Vagina (tissue), 2 donors: ENCODE measurements at regions not wholly inside any gene's neighbourhood (a gene's known extent, or its start where the extent isn't known, plus 50 kb on each side); places are given as distances from the start of the nearest gene placed in this dataset.

Experiments
- CTCF ChIP-seq, 3 experiments: fragments of 450-650 bp in 2 of 3; fragments of 200-600 bp in 1 of 3; sonication (generic) in 1 of 3; IDR thresholded peaks; one replicate each; pipeline ENCODE4 v1.5.1; 2017 to 2019; ENCODE audit warnings: antibody characterized with exemption in 3 of 3, mild to moderate bottlenecking in 2 of 3, moderate library complexity in 2 of 3
- POLR2A ChIP-seq, 2 donors: fragments of 450-650 bp; IDR thresholded peaks; one replicate each; pipeline ENCODE4 v1.6.1; 2017; ENCODE audit warnings: antibody characterized with exemption in 2 of 2, mild to moderate bottlenecking in 2 of 2, moderate library complexity in 2 of 2

- TF ChIP-seq POLR2A (IDR thresholded peaks at IDR 0.05) (no peak), CTCF (IDR thresholded peaks at IDR 0.05) (no peak)
Measured at GRCh38 chr5:171549274-171549673, 129.8 kb downstream of the FGF18 start.
